ENCODE measurements at regions not wholly inside any gene's neighbourhood (a gene's known extent, or its start where the extent isn't known, plus 50 kb on each side); places are given as distances from the start of the nearest gene placed in this dataset.

GRCh38 chr2:217494557-217494956 is 508.2 kb downstream of the TNS1 start:
- no peak overlapping the region for H3K4me3 ChIP-seq (ENCODE audit: low read depth, low read length)
- CTCF ChIA-PET: no interaction called here
- no peak for TF ChIP-seq CTCF (IDR thresholded peaks at IDR 0.05; ENCODE audit: insufficient read depth, low read depth, low read length)
- POLR2A ChIA-PET: no interaction called here
- H3K27me3 ChIP-seq (ENCODE audit: control insufficient read depth, insufficient read depth, low read length): no peaks in the 10 kb centered on the region
- no peaks in the 10 kb centered on the region for H3K36me3 ChIP-seq (ENCODE audit: control insufficient read depth, insufficient read depth, low read length)
- DNase-seq (ENCODE audit: low read depth): no peak

- POLR2A ChIA-PET: no interaction called here
- CTCF ChIA-PET: interaction anchor here (1.1 to 1.5 kb wide), 2 partner anchors 10 to 161 kb away, joined by 3 read pairs; no protein-coding TSS in a partner anchor
- no peak for DNase-seq (ENCODE audit: low read depth)
- Histone ChIP-seq H3K36me3 (ENCODE audit: control insufficient read depth, insufficient read depth, low read length) (no peaks in the 10 kb centered on the region), H3K4me3 (ENCODE audit: low read depth, low read length) (no peak overlapping the region), H3K27me3 (ENCODE audit: control insufficient read depth, insufficient read depth, low read length) (no peaks in the 10 kb centered on the region)
- TF ChIP-seq CTCF (IDR thresholded peaks at IDR 0.05; ENCODE audit: insufficient read depth, low read depth, low read length): no peak
Observed at GRCh38 chr2:217491271-217491670, 511.5 kb downstream of the TNS1 start.

- DNase-seq (ENCODE audit: low read depth): no peak
- TF ChIP-seq CTCF (IDR thresholded peaks at IDR 0.05; ENCODE audit: insufficient read depth, low read depth, low read length): no peak
- ChIA-PET CTCF (no interaction called here), POLR2A (no interaction called here)
- H3K4me3 ChIP-seq (ENCODE audit: low read depth, low read length): no peak overlapping the region
- H3K27me3 ChIP-seq (ENCODE audit: control insufficient read depth, insufficient read depth, low read length): no peaks in the 10 kb centered on the region
- no peaks in the 10 kb centered on the region for H3K36me3 ChIP-seq (ENCODE audit: control insufficient read depth, insufficient read depth, low read length)
Observed at GRCh38 chr2:217489145-217489960, 513.4 kb downstream of the TNS1 start.

- Histone ChIP-seq H3K36me3 (ENCODE audit: control insufficient read depth, insufficient read depth, low read length) (no peaks in the 10 kb centered on the region), H3K4me3 (ENCODE audit: low read depth, low read length) (no peak overlapping the region), H3K27me3 (ENCODE audit: control insufficient read depth, insufficient read depth, low read length) (no peaks in the 10 kb centered on the region)
- ChIA-PET POLR2A (no interaction called here), CTCF (no interaction called here)
- DNase-seq (ENCODE audit: low read depth): no peak
- no peak for TF ChIP-seq CTCF (IDR thresholded peaks at IDR 0.05; ENCODE audit: insufficient read depth, low read depth, low read length)
Observed at GRCh38 chr2:217484046-217484445, 518.7 kb downstream of the TNS1 start.

GRCh38 chr2:217482056-217482710 is 520.6 kb downstream of the TNS1 start:
- ChIA-PET POLR2A (no interaction called here), CTCF (interaction anchor here (0.9 kb wide), 1 partner anchor 247 kb away, joined by 3 read pairs; no protein-coding TSS in a partner anchor)
- Histone ChIP-seq H3K4me3 (ENCODE audit: low read depth, low read length) (no peak overlapping the region), H3K27me3 (ENCODE audit: control insufficient read depth, insufficient read depth, low read length) (no peaks in the 10 kb centered on the region), H3K36me3 (ENCODE audit: control insufficient read depth, insufficient read depth, low read length) (no peaks in the 10 kb centered on the region)
- no peak for TF ChIP-seq CTCF (IDR thresholded peaks at IDR 0.05; ENCODE audit: insufficient read depth, low read depth, low read length)
- DNase-seq (ENCODE audit: low read depth): no peak

All from BJ (cell line).